ENCODE measurements at regions not wholly inside any gene's neighbourhood (a gene's known extent, or its start where the extent isn't known, plus 50 kb on each side); places are given as distances from the start of the nearest gene placed in this dataset.

- Histone ChIP-seq H3K4me3 (ENCODE audit: low read depth, low read length) (no peak overlapping the region), H3K4me1 (ENCODE audit: insufficient read depth) (no peaks in the 10 kb centered on the region), H3K27ac (ENCODE audit: low read depth) (no peak overlapping the region), H3K36me3 (ENCODE audit: insufficient read depth) (no peaks in the 10 kb centered on the region)
- DNase-seq (ENCODE audit: extremely low spot score), result no peak
- 59% methylated on average over 19 of the region's 19 CpGs for WGBS
These were observed 750.6 kb upstream of the SALL3 start for GRCh38 chr18:78228974-78229373.

- Histone ChIP-seq H3K27ac (ENCODE audit: low read depth) (no peak overlapping the region), H3K4me1 (ENCODE audit: insufficient read depth) (no peaks in the 10 kb centered on the region), H3K4me3 (ENCODE audit: low read depth, low read length) (no peak overlapping the region), H3K36me3 (ENCODE audit: insufficient read depth) (no peaks in the 10 kb centered on the region)
- DNase-seq (ENCODE audit: extremely low spot score), result no peak
- 77% methylated on average over 4 of the region's 4 CpGs for WGBS
These were observed 748.7 kb upstream of the SALL3 start for GRCh38 chr18:78230911-78231310.

DNA sequence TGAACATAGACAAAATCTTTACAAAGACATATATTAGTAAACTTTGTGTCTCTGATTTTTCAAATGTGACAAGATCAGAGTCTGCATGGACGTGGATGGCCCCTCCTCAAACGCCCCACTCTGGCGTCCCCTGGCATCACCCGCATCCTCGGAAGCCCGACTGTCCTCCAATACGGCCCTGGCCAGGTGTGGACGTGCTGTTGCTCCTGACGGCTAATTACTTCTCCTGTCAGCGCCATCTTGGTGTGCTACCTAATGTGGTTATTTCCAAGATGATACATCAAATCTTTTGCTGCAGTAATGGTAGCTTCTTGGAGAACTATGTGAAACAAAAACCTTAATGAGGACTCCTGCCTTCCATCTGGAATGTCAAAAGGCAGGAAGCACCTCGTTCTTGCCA lies 747.4 kb upstream of the SALL3 start:
- 85% methylated on average over 11 of the region's 11 CpGs for WGBS
- Histone ChIP-seq H3K36me3 (ENCODE audit: insufficient read depth) (no peaks in the 10 kb centered on the region), H3K4me1 (ENCODE audit: insufficient read depth) (no peaks in the 10 kb centered on the region), H3K27ac (ENCODE audit: low read depth) (no peak overlapping the region), H3K4me3 (ENCODE audit: low read depth, low read length) (no peak overlapping the region)
- DNase-seq (ENCODE audit: extremely low spot score), result no peak

GRCh38 chr18:78237864-78238263 lies 741.8 kb upstream of the SALL3 start:
- WGBS, result 93% methylated on average over 12 of the region's 12 CpGs

DNA sequence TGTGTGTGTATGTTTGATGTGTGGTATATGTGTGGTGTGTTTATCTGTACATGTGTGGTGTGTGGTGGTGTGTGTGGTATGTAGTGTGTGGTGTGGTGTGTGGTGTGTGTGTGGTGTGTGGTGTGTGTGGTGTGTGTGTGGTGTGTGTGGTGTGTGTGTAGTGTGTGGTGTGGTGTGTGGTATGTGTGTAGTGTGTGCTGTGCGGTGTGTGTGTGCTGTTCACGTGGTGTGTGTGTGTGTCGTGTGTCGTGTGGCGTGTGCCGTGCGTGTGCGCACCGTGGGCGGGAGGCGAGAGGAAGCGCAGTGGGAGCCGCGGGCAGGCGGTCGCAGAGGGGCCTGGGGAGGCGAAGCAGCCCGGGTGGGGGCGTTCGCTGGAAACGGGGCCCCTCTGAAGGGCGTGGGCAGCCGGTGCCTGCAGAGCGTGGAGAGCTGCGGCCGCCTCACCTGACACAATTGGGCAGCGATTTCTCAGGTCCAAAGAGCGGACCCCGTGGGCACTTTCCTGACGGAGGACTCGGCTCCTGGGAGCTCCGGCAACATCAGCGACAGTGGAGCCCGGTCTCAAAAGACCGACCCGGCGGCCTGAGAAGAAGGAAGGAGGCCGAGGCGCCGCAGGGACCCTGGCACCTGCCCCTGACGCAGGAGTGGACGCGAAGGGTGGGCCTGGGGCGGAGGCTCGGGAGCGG lies 741.1 kb upstream of the SALL3 start:
- H3K27ac ChIP-seq (ENCODE audit: low read depth), result no peak overlapping the region
- no peaks in the 10 kb centered on the region for H3K4me1 ChIP-seq (ENCODE audit: insufficient read depth)
- DNase-seq (ENCODE audit: extremely low spot score), result no peak
- no peak overlapping the region for H3K4me3 ChIP-seq (ENCODE audit: low read depth, low read length)
- H3K36me3 ChIP-seq (ENCODE audit: insufficient read depth), result no peaks in the 10 kb centered on the region
- 95% methylated on average over 46 of the region's 46 CpGs for WGBS

More at GRCh38 chr18:78237864-78238263, 741.8 kb upstream of the SALL3 start:
- no peaks in the 10 kb centered on the region for H3K36me3 ChIP-seq (ENCODE audit: insufficient read depth)
- no peak for DNase-seq (ENCODE audit: extremely low spot score)
- no peak overlapping the region for H3K27ac ChIP-seq (ENCODE audit: low read depth)
- no peak overlapping the region for H3K4me3 ChIP-seq (ENCODE audit: low read depth, low read length)
- H3K4me1 ChIP-seq (ENCODE audit: insufficient read depth), result no peaks in the 10 kb centered on the region

- DNase-seq (ENCODE audit: extremely low spot score), result no peak
- WGBS, result 94% methylated on average over 17 of the region's 17 CpGs
- Histone ChIP-seq H3K36me3 (ENCODE audit: insufficient read depth) (no peaks in the 10 kb centered on the region), H3K27ac (ENCODE audit: low read depth) (no peak overlapping the region), H3K4me1 (ENCODE audit: insufficient read depth) (no peaks in the 10 kb centered on the region), H3K4me3 (ENCODE audit: low read depth, low read length) (no peak overlapping the region)
These were observed 740.5 kb upstream of the SALL3 start for GRCh38 chr18:78239090-78239457.

GRCh38 chr18:78240101-78240500 lies 739.5 kb upstream of the SALL3 start:
- Histone ChIP-seq H3K27ac (ENCODE audit: low read depth) (no peak overlapping the region), H3K36me3 (ENCODE audit: insufficient read depth) (no peaks in the 10 kb centered on the region), H3K4me3 (ENCODE audit: low read depth, low read length) (no peak overlapping the region), H3K4me1 (ENCODE audit: insufficient read depth) (no peaks in the 10 kb centered on the region)
- no peak for DNase-seq (ENCODE audit: extremely low spot score)
- WGBS, result 88% methylated on average over 13 of the region's 13 CpGs

- no peak overlapping the region for H3K27ac ChIP-seq (ENCODE audit: low read depth)
- H3K36me3 ChIP-seq (ENCODE audit: insufficient read depth), result no peaks in the 10 kb centered on the region
- H3K4me1 ChIP-seq (ENCODE audit: insufficient read depth), result no peaks in the 10 kb centered on the region
- no peak for DNase-seq (ENCODE audit: extremely low spot score)
- 75% methylated on average over 16 of the region's 16 CpGs for WGBS
- no peak overlapping the region for H3K4me3 ChIP-seq (ENCODE audit: low read depth, low read length)
These were observed 738.9 kb upstream of the SALL3 start for GRCh38 chr18:78240627-78241252.

DNA sequence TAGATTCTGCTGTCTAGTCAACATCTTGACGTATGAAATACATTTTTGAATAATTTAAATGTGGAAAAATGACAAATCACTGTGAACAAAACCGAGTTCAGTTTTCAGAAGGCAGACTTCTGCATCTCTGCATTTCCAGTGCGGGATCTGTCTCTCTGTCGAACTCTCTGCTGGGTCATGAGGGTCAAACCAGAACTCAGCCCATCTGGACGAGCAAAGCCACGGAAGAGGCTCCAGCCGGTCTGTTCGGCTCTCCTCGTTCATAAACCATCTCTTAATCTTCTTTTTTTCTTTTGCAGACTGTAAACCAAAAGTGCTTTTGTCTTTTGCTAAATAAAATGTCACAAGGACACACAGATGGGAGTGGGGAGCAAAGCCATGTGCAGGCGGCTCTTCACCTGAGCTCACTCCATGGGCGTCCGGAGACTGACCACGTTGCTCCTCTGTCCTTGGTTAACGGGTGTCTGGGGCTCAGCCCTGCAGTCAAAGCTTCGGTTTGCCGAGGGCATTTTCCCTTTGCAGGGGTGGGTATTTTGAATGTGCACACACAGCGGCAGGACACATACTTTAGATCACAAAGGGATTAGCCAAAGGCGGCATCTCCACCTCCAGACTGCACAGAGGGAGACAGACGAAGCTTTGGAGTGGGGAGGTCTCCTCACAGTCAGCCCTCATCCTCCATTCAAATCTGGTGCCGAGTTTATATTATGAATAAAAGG lies 737.9 kb upstream of the SALL3 start:
- Histone ChIP-seq H3K4me3 (ENCODE audit: low read depth, low read length) (no peak overlapping the region), H3K4me1 (ENCODE audit: insufficient read depth) (no peaks in the 10 kb centered on the region), H3K36me3 (ENCODE audit: insufficient read depth) (no peaks in the 10 kb centered on the region), H3K27ac (ENCODE audit: low read depth) (no peak overlapping the region)
- DNase-seq (ENCODE audit: extremely low spot score), result no peak
- WGBS, result 26% methylated on average over 20 of the region's 20 CpGs

DNA sequence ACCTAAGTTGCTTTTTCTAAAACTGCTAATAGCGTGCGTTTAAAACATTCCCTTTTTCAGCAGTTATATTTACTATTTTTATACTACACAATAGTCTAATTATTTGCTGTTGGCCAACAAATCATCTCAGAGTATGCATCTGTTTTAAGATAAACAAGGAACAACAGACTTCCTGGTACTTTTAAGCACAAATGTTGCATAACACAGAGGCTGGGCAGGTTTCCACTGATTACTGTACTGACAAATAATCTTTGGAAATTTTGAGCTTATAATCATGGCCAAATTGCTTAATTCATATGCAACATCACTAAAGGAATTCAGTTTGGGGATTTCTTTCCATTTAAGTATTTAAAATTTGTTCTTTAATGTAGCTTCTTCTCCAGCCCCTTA lies 737.4 kb upstream of the SALL3 start:
- DNase-seq (ENCODE audit: extremely low spot score), result no peak
- H3K27ac ChIP-seq (ENCODE audit: low read depth), result no peak overlapping the region
- H3K4me1 ChIP-seq (ENCODE audit: insufficient read depth), result no peaks in the 10 kb centered on the region
- no peaks in the 10 kb centered on the region for H3K36me3 ChIP-seq (ENCODE audit: insufficient read depth)
- 24% methylated on average over 2 of the region's 2 CpGs for WGBS
- H3K4me3 ChIP-seq (ENCODE audit: low read depth, low read length), result no peak overlapping the region

GRCh38 chr18:78242806-78243205 lies 736.8 kb upstream of the SALL3 start:
- 59% methylated on average over 12 of the region's 12 CpGs for WGBS
- no peak overlapping the region for H3K4me3 ChIP-seq (ENCODE audit: low read depth, low read length)
- no peaks in the 10 kb centered on the region for H3K36me3 ChIP-seq (ENCODE audit: insufficient read depth)
- no peak overlapping the region for H3K27ac ChIP-seq (ENCODE audit: low read depth)
- H3K4me1 ChIP-seq (ENCODE audit: insufficient read depth), result no peaks in the 10 kb centered on the region
- DNase-seq (ENCODE audit: extremely low spot score), result no peak

DNA sequence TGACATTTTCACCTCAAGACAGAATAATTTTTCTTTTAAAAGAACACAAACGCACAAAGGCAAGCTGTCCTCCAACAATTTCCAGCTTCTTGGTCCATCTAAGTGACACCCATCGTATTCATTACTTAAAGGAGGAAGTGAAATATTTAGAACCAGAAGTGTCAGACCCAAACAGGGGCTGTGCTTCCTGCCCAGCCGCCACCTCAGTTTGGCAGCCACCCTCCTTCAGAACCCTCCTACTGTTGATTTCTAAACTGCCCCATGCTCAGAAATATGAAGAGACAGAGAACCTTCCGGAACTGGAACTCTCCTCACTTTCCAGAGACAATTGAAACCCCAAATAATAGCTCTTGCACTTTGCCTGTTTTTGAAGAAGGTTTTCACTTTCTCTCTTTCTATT lies 734.8 kb upstream of the SALL3 start:
- DNase-seq (ENCODE audit: extremely low spot score), result no peak
- Histone ChIP-seq H3K27ac (ENCODE audit: low read depth) (no peak overlapping the region), H3K4me1 (ENCODE audit: insufficient read depth) (no peaks in the 10 kb centered on the region), H3K36me3 (ENCODE audit: insufficient read depth) (no peaks in the 10 kb centered on the region), H3K4me3 (ENCODE audit: low read depth, low read length) (no peak overlapping the region)
- 81% methylated on average over 4 of the region's 4 CpGs for WGBS

DNA sequence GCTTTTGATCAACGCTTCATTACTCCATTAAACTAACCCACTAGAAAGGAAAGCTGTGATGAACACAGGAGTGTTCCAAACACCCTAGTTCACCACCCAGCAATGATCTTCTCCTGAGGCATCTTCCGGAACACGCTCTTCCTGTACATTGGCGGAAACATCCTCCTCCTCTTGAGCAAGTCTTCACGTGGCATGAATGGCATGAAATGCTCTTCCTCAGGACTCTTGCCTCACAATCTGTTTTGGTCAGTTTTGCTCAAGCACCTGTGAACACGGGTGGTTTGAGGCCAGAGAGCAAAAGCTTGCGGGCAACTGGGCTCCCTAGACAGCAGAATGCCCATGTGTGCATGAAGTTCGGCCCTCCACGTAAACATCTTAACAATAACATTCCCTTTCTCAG lies 734.2 kb upstream of the SALL3 start:
- Histone ChIP-seq H3K36me3 (ENCODE audit: insufficient read depth) (no peaks in the 10 kb centered on the region), H3K27ac (ENCODE audit: low read depth) (no peak overlapping the region), H3K4me1 (ENCODE audit: insufficient read depth) (no peaks in the 10 kb centered on the region), H3K4me3 (ENCODE audit: low read depth, low read length) (no peak overlapping the region)
- DNase-seq (ENCODE audit: extremely low spot score), result no peak
- 79% methylated on average over 9 of the region's 9 CpGs for WGBS

DNA sequence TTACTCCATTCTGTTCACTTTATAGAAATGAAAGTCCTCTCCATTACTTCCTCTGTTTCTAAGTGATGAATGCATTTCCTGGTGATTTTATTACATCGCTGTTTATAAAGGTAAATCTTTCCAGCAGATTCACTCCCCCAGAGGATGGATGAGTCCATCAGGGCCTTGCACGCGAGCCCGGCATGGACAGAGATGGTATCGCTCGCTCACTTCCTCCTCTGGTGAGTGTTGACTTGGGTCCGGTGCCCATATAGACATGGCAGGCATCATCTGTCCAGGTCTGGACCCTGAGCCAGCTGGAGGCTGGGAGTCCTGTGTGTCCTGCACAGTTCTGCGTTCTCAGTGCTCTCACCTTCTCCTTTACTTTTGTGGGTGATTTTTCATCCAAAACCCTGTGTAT lies 733.6 kb upstream of the SALL3 start:
- DNase-seq (ENCODE audit: extremely low spot score), result no peak
- no peaks in the 10 kb centered on the region for H3K4me1 ChIP-seq (ENCODE audit: insufficient read depth)
- H3K36me3 ChIP-seq (ENCODE audit: insufficient read depth), result no peaks in the 10 kb centered on the region
- H3K4me3 ChIP-seq (ENCODE audit: low read depth, low read length), result no peak overlapping the region
- WGBS, result 49% methylated on average over 8 of the region's 8 CpGs
- H3K27ac ChIP-seq (ENCODE audit: low read depth), result no peak overlapping the region
